HEK293 (cell line): ENCODE measurements at regions not wholly inside any gene's neighbourhood (a gene's known extent, or its start where the extent isn't known, plus 50 kb on each side); places are given as distances from the start of the nearest gene placed in this dataset.
A peak's percentile ranks its signal among the peaks of the same experiment; 100 is the strongest.

Experiments used
- CTCF ChIA-PET: fragments of 350-600 bp; formaldehyde crosslinking; extraction: SDS; loops from one replicate; lab custom pipeline; 2021; ENCODE audit warnings: antibody characterized with exemption; lab: Yijun Ruan, JAX
- POLR2A ChIA-PET: fragments of 300-600 bp; formaldehyde crosslinking; extraction: SDS; loops from one replicate; lab custom pipeline; 2020; ENCODE audit warnings: antibody characterized with exemption, inconsistent platforms; lab: Yijun Ruan, JAX
- H3K27ac ChIP-seq: fragments of 200-500 bp; sonication (Bioruptor generic); 2 replicates; pipeline ENCODE4 v1.5.1; 2014; ENCODE audit warnings: low read depth, low read length, control low read depth, inconsistent platforms; ENCODE audit errors: extremely low read depth
- H3K36me3 ChIP-seq, 2 experiments: fragments of 200-500 bp in 1 of 2; sonication (Bioruptor generic) in 1 of 2; 1 replicate in 1 of 2; 2 replicates in 1 of 2; pipeline ENCODE4 v1.5.1; 2014 to 2017; ENCODE audit warnings: inconsistent platforms in 2 of 2, low read length in 2 of 2; ENCODE audit not compliant: control insufficient read depth in 2 of 2, insufficient read depth in 1 of 2
- H3K4me1 ChIP-seq: fragments of 200-500 bp; sonication (Bioruptor generic); 2 replicates; pipeline ENCODE4 v1.5.1; 2014; ENCODE audit warnings: mild to moderate bottlenecking, low read length, inconsistent platforms; ENCODE audit not compliant: control insufficient read depth, insufficient read depth
- H3K4me3 ChIP-seq: 2 replicates; pipeline ENCODE4 v1.5.1; 2011; ENCODE audit warnings: low read depth, mild to moderate bottlenecking, control low read depth, low read length, moderate library complexity
- H3K9me3 ChIP-seq: fragments of 200-500 bp; sonication (Bioruptor generic); 2 replicates; pipeline ENCODE4 v1.5.1; 2014; ENCODE audit warnings: low read depth, low read length, inconsistent platforms; ENCODE audit not compliant: control insufficient read depth, insufficient read depth
- INSM2 ChIP-seq: fragments of 450-650 bp; formaldehyde crosslinking; IDR thresholded peaks from 2 replicates; pipeline ENCODE4 v1.5.1; 2016; ENCODE audit warnings: missing biosample characterization, missing genetic modification characterization
- RBAK ChIP-seq: fragments of 450-650 bp; formaldehyde crosslinking; IDR thresholded peaks from 2 replicates; pipeline ENCODE4 v1.5.1; 2016; ENCODE audit warnings: missing biosample characterization, missing genetic modification characterization
- ZBTB26 ChIP-seq: fragments of 450-650 bp; formaldehyde crosslinking; optimal IDR thresholded peaks from 2 replicates; pipeline ENCODE3; 2016; ENCODE audit warnings: missing biosample characterization, mild to moderate bottlenecking, missing genetic modification characterization
- ZFHX2 ChIP-seq: fragments of 450-650 bp; formaldehyde crosslinking; conservative IDR thresholded peaks from 2 replicates; pipeline ENCODE4 v1.5.1; 2016; ENCODE audit warnings: missing biosample characterization, missing genetic modification characterization
- ZIC2 ChIP-seq: fragments of 450-650 bp; formaldehyde crosslinking; IDR thresholded peaks from 2 replicates; pipeline ENCODE4 v1.5.1; 2016; ENCODE audit warnings: missing biosample characterization, missing genetic modification characterization
- ZNF114 ChIP-seq: fragments of 450-650 bp; formaldehyde crosslinking; IDR thresholded peaks from 2 replicates; pipeline ENCODE4 v1.5.0; 2017; ENCODE audit warnings: missing biosample characterization, missing genetic modification characterization
- ZNF121 ChIP-seq: fragments of 450-650 bp; formaldehyde crosslinking; IDR thresholded peaks from 2 replicates; pipeline ENCODE4 v1.5.1; 2016; ENCODE audit warnings: missing biosample characterization, missing genetic modification characterization
- ZNF184 ChIP-seq: fragments of 450-650 bp; IDR thresholded peaks from 2 replicates; pipeline ENCODE4 v1.5.1; 2018; ENCODE audit warnings: missing biosample characterization, mild to moderate bottlenecking, missing genetic modification characterization
- ZNF24 ChIP-seq: fragments of 450-650 bp; formaldehyde crosslinking; IDR thresholded peaks from 2 replicates; pipeline ENCODE4 v1.5.1; 2016; ENCODE audit warnings: missing biosample characterization, missing genetic modification characterization
- ZNF311 ChIP-seq: fragments of 450-650 bp; formaldehyde crosslinking; IDR thresholded peaks from 2 replicates; pipeline ENCODE4 v1.5.1; 2017; ENCODE audit warnings: missing biosample characterization, missing genetic modification characterization, borderline replicate concordance
- ZNF48 ChIP-seq: fragments of 450-650 bp; formaldehyde crosslinking; IDR thresholded peaks from 2 replicates; pipeline ENCODE4 v1.5.1; 2016; ENCODE audit warnings: missing biosample characterization, missing genetic modification characterization
- ZNF558 ChIP-seq: fragments of 450-650 bp; formaldehyde crosslinking; IDR thresholded peaks from 2 replicates; pipeline ENCODE4 v1.5.1; 2016; ENCODE audit warnings: missing biosample characterization, missing genetic modification characterization
- ZNF561 ChIP-seq: fragments of 450-650 bp; IDR thresholded peaks from 2 replicates; pipeline ENCODE4 v1.5.1; 2018; ENCODE audit warnings: missing biosample characterization, missing genetic modification characterization, borderline replicate concordance
- ZNF600 ChIP-seq: fragments of 450-650 bp; formaldehyde crosslinking; IDR thresholded peaks from 2 replicates; pipeline ENCODE4 v1.5.1; 2016; ENCODE audit warnings: missing biosample characterization, missing genetic modification characterization
- ZNF624 ChIP-seq: fragments of 450-650 bp; formaldehyde crosslinking; IDR thresholded peaks from 2 replicates; pipeline ENCODE4 v1.5.1; 2017; ENCODE audit warnings: missing biosample characterization, missing genetic modification characterization
- ZNF654 ChIP-seq: fragments of 450-650 bp; formaldehyde crosslinking; IDR thresholded peaks from 2 replicates; pipeline ENCODE4 v1.5.1; 2016; ENCODE audit warnings: low read depth, missing biosample characterization, missing genetic modification characterization
- ZNF785 ChIP-seq: fragments of 450-650 bp; formaldehyde crosslinking; IDR thresholded peaks from 2 replicates; pipeline ENCODE4 v1.5.1; 2016; ENCODE audit warnings: missing biosample characterization, missing genetic modification characterization
- ZSCAN16 ChIP-seq: fragments of 450-650 bp; formaldehyde crosslinking; IDR thresholded peaks from 2 replicates; pipeline ENCODE4 v1.5.1; 2016; ENCODE audit warnings: missing biosample characterization, missing genetic modification characterization
- ZXDB ChIP-seq: fragments of 450-650 bp; formaldehyde crosslinking; IDR thresholded peaks from 2 replicates; pipeline ENCODE4 v1.5.1; 2016; ENCODE audit warnings: missing biosample characterization, missing genetic modification characterization
- TF ChIP-seq, protein P1 (sequence below): fragments of 450-650 bp; formaldehyde crosslinking; IDR thresholded peaks from 2 replicates; pipeline ENCODE4 v1.5.1; 2016; ENCODE audit warnings: missing biosample characterization, missing genetic modification characterization
- TF ChIP-seq, protein P2 (sequence below): fragments of 450-650 bp; formaldehyde crosslinking; IDR thresholded peaks from 2 replicates; pipeline ENCODE4 v1.5.1; 2016; ENCODE audit warnings: missing biosample characterization, missing genetic modification characterization
- TF ChIP-seq, protein P3 (sequence below): fragments of 450-650 bp; formaldehyde crosslinking; IDR thresholded peaks from 2 replicates; pipeline ENCODE4 v1.5.1; 2016; ENCODE audit warnings: missing biosample characterization, missing genetic modification characterization

DNA sequence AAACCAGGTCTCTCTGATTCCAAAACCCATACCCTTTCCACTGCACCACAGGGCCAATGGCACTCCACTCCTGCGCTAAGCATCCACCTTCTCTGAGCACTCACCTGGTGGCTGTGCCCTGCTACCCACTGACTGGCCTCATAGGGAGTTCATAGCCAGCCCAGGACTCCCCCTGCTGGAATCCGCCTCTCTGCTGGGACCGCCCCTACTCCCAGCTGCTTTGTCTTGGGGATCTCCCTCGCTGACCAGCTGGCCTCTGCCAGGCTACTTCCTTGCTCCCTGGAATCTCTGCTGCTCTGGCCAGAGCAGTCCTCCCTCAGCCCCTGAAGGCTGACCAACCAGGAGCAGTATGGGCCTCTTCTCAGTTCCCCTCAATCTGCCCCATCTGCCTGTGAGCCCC is 129.7 kb downstream of the FAXC start:
- no peak for TF ChIP-seq ZNF558 (tag by site-specific recombination)
- TF ChIP-seq ZIC2 = 0 out of 2 replicates have a peak, but pooled peaks have one; percentile 7
- no peak for TF ChIP-seq INSM2
- no peak overlapping the region for H3K4me3 ChIP-seq
- H3K27ac ChIP-seq = no peak overlapping the region
- H3K9me3 ChIP-seq = no peaks in the 10 kb centered on the region
- ChIA-PET CTCF (no interaction called here), POLR2A (no interaction called here)
- no peaks in the 10 kb centered on the region for H3K36me3 ChIP-seq
- H3K4me1 ChIP-seq = no peaks in the 10 kb centered on the region

- CTCF ChIA-PET = no interaction called here
- no peaks in the 10 kb centered on the region for H3K36me3 ChIP-seq
- H3K27ac ChIP-seq = no peak overlapping the region
- H3K9me3 ChIP-seq = no peaks in the 10 kb centered on the region
- POLR2A ChIA-PET = no interaction called here
- H3K4me1 ChIP-seq = no peaks in the 10 kb centered on the region
- TF ChIP-seq ZNF600 (no peak), ZNF184 (tag by site-specific recombination) (no peak), ZXDB (tag by site-specific recombination) (no peak), ZNF785 (no peak), ZNF624 (tag by site-specific recombination) (no peak), ZNF24 (tag by site-specific recombination) (no peak), ZSCAN16 (tag by site-specific recombination) (no peak), RBAK (no peak), ZNF114 (tag by site-specific recombination) (no peak), ZFHX2 (tag by site-specific recombination) (no peak), ZNF561 (tag by site-specific recombination) (no peak), ZNF48 (tag by site-specific recombination) (no peak), ZNF311 (tag by site-specific recombination) (no peak), ZNF654 (tag by site-specific recombination) (no peak)
- TF ChIP-seq, protein P1, sequence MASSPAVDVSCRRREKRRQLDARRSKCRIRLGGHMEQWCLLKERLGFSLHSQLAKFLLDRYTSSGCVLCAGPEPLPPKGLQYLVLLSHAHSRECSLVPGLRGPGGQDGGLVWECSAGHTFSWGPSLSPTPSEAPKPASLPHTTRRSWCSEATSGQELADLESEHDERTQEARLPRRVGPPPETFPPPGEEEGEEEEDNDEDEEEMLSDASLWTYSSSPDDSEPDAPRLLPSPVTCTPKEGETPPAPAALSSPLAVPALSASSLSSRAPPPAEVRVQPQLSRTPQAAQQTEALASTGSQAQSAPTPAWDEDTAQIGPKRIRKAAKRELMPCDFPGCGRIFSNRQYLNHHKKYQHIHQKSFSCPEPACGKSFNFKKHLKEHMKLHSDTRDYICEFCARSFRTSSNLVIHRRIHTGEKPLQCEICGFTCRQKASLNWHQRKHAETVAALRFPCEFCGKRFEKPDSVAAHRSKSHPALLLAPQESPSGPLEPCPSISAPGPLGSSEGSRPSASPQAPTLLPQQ (tag by site-specific recombination) = no peak
- H3K4me3 ChIP-seq = no peak overlapping the region
Observed at GRCh38 chr6:99216959-99217358, 132.5 kb downstream of the FAXC start.

- POLR2A ChIA-PET = no interaction called here
- CTCF ChIA-PET = interaction anchor here (1.3 kb wide), 1 partner anchor 45 kb away, joined by 3 read pairs; no protein-coding TSS in a partner anchor
- H3K9me3 ChIP-seq = no peaks in the 10 kb centered on the region
- H3K4me3 ChIP-seq = no peak overlapping the region
- H3K36me3 ChIP-seq = no peaks in the 10 kb centered on the region
- no peak overlapping the region for H3K27ac ChIP-seq
- TF ChIP-seq, protein P2, sequence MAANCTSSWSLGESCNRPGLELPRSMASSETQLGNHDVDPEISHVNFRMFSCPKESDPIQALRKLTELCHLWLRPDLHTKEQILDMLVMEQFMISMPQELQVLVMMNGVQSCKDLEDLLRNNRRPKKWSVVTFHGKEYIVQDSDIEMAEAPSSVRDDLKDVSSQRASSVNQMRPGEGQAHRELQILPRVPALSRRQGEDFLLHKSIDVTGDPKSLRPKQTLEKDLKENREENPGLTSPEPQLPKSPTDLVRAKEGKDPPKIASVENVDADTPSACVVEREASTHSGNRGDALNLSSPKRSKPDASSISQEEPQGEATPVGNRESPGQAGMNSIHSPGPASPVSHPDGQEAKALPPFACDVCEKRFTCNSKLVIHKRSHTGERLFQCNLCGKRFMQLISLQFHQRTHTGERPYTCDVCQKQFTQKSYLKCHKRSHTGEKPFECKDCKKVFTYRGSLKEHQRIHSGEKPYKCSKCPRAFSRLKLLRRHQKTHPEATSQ (tag by site-specific recombination) = no peak
- TF ChIP-seq, protein P3, sequence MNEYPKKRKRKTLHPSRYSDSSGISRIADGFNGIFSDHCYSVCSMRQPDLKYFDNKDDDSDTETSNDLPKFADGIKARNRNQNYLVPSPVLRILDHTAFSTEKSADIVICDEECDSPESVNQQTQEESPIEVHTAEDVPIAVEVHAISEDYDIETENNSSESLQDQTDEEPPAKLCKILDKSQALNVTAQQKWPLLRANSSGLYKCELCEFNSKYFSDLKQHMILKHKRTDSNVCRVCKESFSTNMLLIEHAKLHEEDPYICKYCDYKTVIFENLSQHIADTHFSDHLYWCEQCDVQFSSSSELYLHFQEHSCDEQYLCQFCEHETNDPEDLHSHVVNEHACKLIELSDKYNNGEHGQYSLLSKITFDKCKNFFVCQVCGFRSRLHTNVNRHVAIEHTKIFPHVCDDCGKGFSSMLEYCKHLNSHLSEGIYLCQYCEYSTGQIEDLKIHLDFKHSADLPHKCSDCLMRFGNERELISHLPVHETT = no peak
- TF ChIP-seq ZNF121 (tag by site-specific recombination) (no peak), ZBTB26 (tag by site-specific recombination) (no peak)
- TF ChIP-seq, all 188 proteins: peak for 0
- no peaks in the 10 kb centered on the region for H3K4me1 ChIP-seq
Observed at GRCh38 chr6:99195986-99196655, 153.4 kb downstream of the FAXC start.
